SU-DHL-6 (cell line): ENCODE measurements at regions not wholly inside any gene's neighbourhood (a gene's known extent, or its start where the extent isn't known, plus 50 kb on each side); places are given as distances from the start of the nearest gene placed in this dataset.

Experiments
- CTCF ChIP-seq: fragments of 200-600 bp; sonication (generic); IDR thresholded peaks from one replicate; pipeline ENCODE4 v1.5.1; 2017; ENCODE audit warnings: antibody characterized with exemption, mild to moderate bottlenecking, low read length, moderate library complexity; ENCODE audit not compliant: insufficient read depth, poor library complexity, severe bottlenecking
- EZH2phosphoT487 ChIP-seq: fragments of 200-600 bp; sonication (generic), shearing (Covaris generic); conservative IDR thresholded peaks from 2 replicates; pipeline ENCODE4 v1.6.1; 2018; ENCODE audit warnings: mild to moderate bottlenecking, antibody characterized with exemption, low read length, moderate library complexity, mixed read lengths

DNA sequence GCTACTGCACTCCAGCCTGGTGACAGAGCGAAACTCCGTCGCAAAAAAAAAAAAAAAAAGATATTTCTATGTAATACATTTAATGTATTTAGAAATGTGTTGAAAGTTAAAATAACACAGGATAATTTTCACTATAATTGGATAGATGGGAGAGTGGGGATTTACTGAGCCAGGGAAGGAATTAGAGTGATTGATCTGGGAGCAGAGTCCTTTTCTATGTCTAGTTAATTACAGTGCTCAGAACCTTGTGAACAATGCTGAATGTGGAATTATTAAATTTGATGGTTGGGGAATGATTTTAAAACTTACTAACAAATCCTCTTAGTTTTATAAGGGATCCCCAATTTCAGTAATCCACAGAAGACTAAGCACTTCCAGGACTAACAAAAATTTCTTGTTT lies 239.7 kb downstream of the CSNK1G3 start:
- TF ChIP-seq CTCF (no peak), EZH2phosphoT487 (no peak)
